Endothelial cell (in vitro differentiated cells): ENCODE measurements at regions not wholly inside any gene's neighbourhood (a gene's known extent, or its start where the extent isn't known, plus 50 kb on each side); places are given as distances from the start of the nearest gene placed in this dataset.

Experiments
- DNase-seq: peaks from one replicate; pipeline ENCODE4 v3.0.0; 2021; ENCODE audit warnings: low spot score
- H3K27ac Mint-ChIP-seq: one replicate; pipeline ENCODE4 v1.8.0; 2021; ENCODE audit warnings: mixed read lengths, inconsistent platforms; ENCODE audit not compliant: unreplicated experiment
- H3K27me3 Mint-ChIP-seq: one replicate; pipeline ENCODE4 v1.8.0; 2021; ENCODE audit warnings: mild to moderate bottlenecking, moderate library complexity, mixed read lengths, inconsistent platforms; ENCODE audit not compliant: unreplicated experiment
- H3K36me3 Mint-ChIP-seq: one replicate; pipeline ENCODE4 v1.8.0; 2021; ENCODE audit warnings: mild to moderate bottlenecking, low read depth, mixed read lengths, inconsistent platforms; ENCODE audit not compliant: unreplicated experiment
- H3K4me1 Mint-ChIP-seq: one replicate; pipeline ENCODE4 v1.8.0; 2021; ENCODE audit warnings: mild to moderate bottlenecking, mixed read lengths, inconsistent platforms; ENCODE audit not compliant: unreplicated experiment
- H3K4me3 Mint-ChIP-seq: one replicate; pipeline ENCODE4 v1.8.0; 2021; ENCODE audit warnings: mild to moderate bottlenecking, mixed read lengths, inconsistent platforms; ENCODE audit not compliant: unreplicated experiment
- H3K9me3 Mint-ChIP-seq: one replicate; pipeline ENCODE4 v1.8.0; 2021; ENCODE audit warnings: mixed read lengths, inconsistent platforms; ENCODE audit not compliant: unreplicated experiment
- CTCF ChIP-seq: fragments of 200-600 bp; sonication (generic); IDR thresholded peaks from one replicate; pipeline ENCODE4 v1.5.0; 2021; ENCODE audit warnings: antibody characterized with exemption; ENCODE audit not compliant: unreplicated experiment

GRCh38 chrX:20325786-20326388 lies 59.2 kb upstream of the RPS6KA3 start:
- no peaks in the 10 kb centered on the region for H3K36me3 Mint-ChIP-seq
- no peak for TF ChIP-seq CTCF
- H3K9me3 Mint-ChIP-seq = no peaks in the 10 kb centered on the region
- DNase-seq = no peak
- peaks cover 2% of the 10 kb centered on the region for H3K4me1 Mint-ChIP-seq
- peaks cover 2% of the 10 kb centered on the region for H3K27me3 Mint-ChIP-seq
- H3K27ac Mint-ChIP-seq = no peak overlapping the region
- H3K4me3 Mint-ChIP-seq = no peak overlapping the region

GRCh38 chrX:20322887-20323286 lies 56.2 kb upstream of the RPS6KA3 start:
- H3K27me3 Mint-ChIP-seq = peaks cover 4% of the 10 kb centered on the region
- no peak overlapping the region for H3K27ac Mint-ChIP-seq
- no peak for TF ChIP-seq CTCF
- no peaks in the 10 kb centered on the region for H3K36me3 Mint-ChIP-seq
- no peak overlapping the region for H3K4me3 Mint-ChIP-seq
- H3K4me1 Mint-ChIP-seq = peaks cover 7% of the 10 kb centered on the region
- no peaks in the 10 kb centered on the region for H3K9me3 Mint-ChIP-seq
- DNase-seq = no peak

GRCh38 chrX:20320461-20321159 lies 53.9 kb upstream of the RPS6KA3 start:
- H3K27me3 Mint-ChIP-seq = peaks cover 6% of the 10 kb centered on the region

GRCh38 chrX:20319054-20319453 lies 52.3 kb upstream of the RPS6KA3 start:
- no peak overlapping the region for H3K4me3 Mint-ChIP-seq
- H3K27ac Mint-ChIP-seq = no peak overlapping the region
- DNase-seq = no peak
- no peak for TF ChIP-seq CTCF
- no peaks in the 10 kb centered on the region for H3K36me3 Mint-ChIP-seq
- H3K27me3 Mint-ChIP-seq = peaks cover 6% of the 10 kb centered on the region
- H3K9me3 Mint-ChIP-seq = no peaks in the 10 kb centered on the region
- peaks cover 11% of the 10 kb centered on the region for H3K4me1 Mint-ChIP-seq

More at GRCh38 chrX:20320461-20321159, 53.9 kb upstream of the RPS6KA3 start:
- Mint-ChIP-seq H3K4me1 (peaks cover 7% of the 10 kb centered on the region), H3K36me3 (no peaks in the 10 kb centered on the region), H3K9me3 (no peaks in the 10 kb centered on the region), H3K27ac (no peak overlapping the region), H3K4me3 (no peak overlapping the region)
- no peak for TF ChIP-seq CTCF
- no peak for DNase-seq

- Mint-ChIP-seq H3K9me3 (no peaks in the 10 kb centered on the region), H3K4me3 (no peak overlapping the region)
- DNase-seq = no peak
Observed at GRCh38 chrX:20317873-20318272, 51.2 kb upstream of the RPS6KA3 start.

More at GRCh38 chrX:20317873-20318272, 51.2 kb upstream of the RPS6KA3 start:
- H3K27ac Mint-ChIP-seq = no peak overlapping the region
- TF ChIP-seq CTCF = no peak
- peaks cover 6% of the 10 kb centered on the region for H3K27me3 Mint-ChIP-seq
- H3K4me1 Mint-ChIP-seq = peaks cover 11% of the 10 kb centered on the region
- no peaks in the 10 kb centered on the region for H3K36me3 Mint-ChIP-seq
